ENCODE measurements at regions not wholly inside any gene's neighbourhood (a gene's known extent, or its start where the extent isn't known, plus 50 kb on each side); places are given as distances from the start of the nearest gene placed in this dataset.

DNA sequence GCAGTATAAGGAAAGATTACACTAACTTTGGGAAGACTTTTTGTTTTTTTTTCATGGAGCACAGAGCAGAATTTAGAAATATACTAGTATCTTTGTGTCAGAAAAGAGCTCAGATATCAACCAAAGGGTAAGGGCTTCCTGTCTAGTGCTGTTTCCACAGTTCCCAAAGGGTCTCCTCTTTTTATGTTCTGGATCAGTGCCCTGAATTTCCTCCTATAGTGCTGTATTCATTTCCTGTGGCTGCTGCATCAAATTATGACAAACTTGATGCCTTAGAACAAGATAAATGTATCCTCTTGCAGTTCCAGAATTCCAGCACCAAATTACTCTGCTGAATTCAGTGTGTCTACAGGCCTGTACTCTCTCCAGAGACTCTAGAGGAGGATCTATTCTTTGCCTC lies 219.8 kb upstream of the THRB start:
- no peak overlapping the region for H3K56ac ChIP-seq (replicated peaks; ENCODE audit: insufficient read length, low read depth, low read length)
- no peak overlapping the region for H3K9ac ChIP-seq (replicated peaks in 1 of 4; ENCODE audit: extremely low read depth in 1 of 4, low read depth in 3 of 4, low read length in 3 of 4)
- H2BK20ac ChIP-seq (ENCODE audit: low read length): no peak overlapping the region
- POLR2A ChIA-PET (ENCODE audit: partially characterized antibody): no interaction called here
- no peak overlapping the region for H3K18ac ChIP-seq (ENCODE audit: extremely low read depth, low read length)
- no peak overlapping the region for H3K23ac ChIP-seq (ENCODE audit: insufficient read length)
- no peak overlapping the region for H4K5ac ChIP-seq (ENCODE audit: insufficient read length, low read depth, low read length)
- no peak overlapping the region for H3K4ac ChIP-seq (replicated peaks; ENCODE audit: insufficient read length, low read depth, low read length)
- CTCF ChIA-PET (ENCODE audit: partially characterized antibody): interaction anchor here (0.5 to 1.2 kb wide), 2 partner anchors 34 to 921 kb away, joined by 3 to 4 read pairs; no protein-coding TSS in a partner anchor
- no peaks in the 10 kb centered on the region for H3K4me1 ChIP-seq (replicated peaks in 1 of 4; ENCODE audit: control insufficient read depth in 3 of 4, insufficient read depth in 4 of 4, low read length in 3 of 4)
- no peaks in the 10 kb centered on the region for H3K23me2 ChIP-seq (ENCODE audit: low read depth, low read length)
- no peaks in the 10 kb centered on the region for H3K27me3 ChIP-seq (replicated peaks in 1 of 4; ENCODE audit: control insufficient read depth in 3 of 4, extremely low read depth in 1 of 4, insufficient read depth in 3 of 4, low read length in 3 of 4)
- no peak overlapping the region for H3K4me2 ChIP-seq (ENCODE audit: insufficient read depth in 1 of 2, low read depth in 2 of 2, low read length in 2 of 2)
- no peak overlapping the region for H3K4me3 ChIP-seq (ENCODE audit: extremely low read depth in 1 of 4, insufficient read depth in 2 of 4, low read depth in 3 of 4, low read length in 4 of 4)
- no peak overlapping the region for H2BK5ac ChIP-seq (ENCODE audit: low read depth, low read length)
- no peak overlapping the region for H2BK12ac ChIP-seq (ENCODE audit: low read depth, low read length)
- H2AK5ac ChIP-seq (ENCODE audit: low read depth, low read length): no peak overlapping the region
- no peak overlapping the region for H3K14ac ChIP-seq (ENCODE audit: insufficient read length)
- no peak overlapping the region for H3K27ac ChIP-seq (ENCODE audit: low read depth, low read length)
- no peaks in the 10 kb centered on the region for H3K36me3 ChIP-seq (ENCODE audit: control insufficient read depth in 2 of 4, insufficient read depth in 4 of 4, low read length in 3 of 4)
- H2BK15ac ChIP-seq (ENCODE audit: low read length): no peak overlapping the region
- H3K79me2 ChIP-seq (ENCODE audit: control insufficient read depth in 1 of 2, insufficient read depth in 2 of 2, low read length in 2 of 2): no peaks in the 10 kb centered on the region
- H4K91ac ChIP-seq (replicated peaks; ENCODE audit: insufficient read length, low read length): no peak overlapping the region
- H4K20me1 ChIP-seq (replicated peaks in 1 of 2; ENCODE audit: control insufficient read depth in 1 of 2, insufficient read depth in 2 of 2, low read length in 2 of 2): peaks cover 0 to 2% of the 10 kb centered on the region in 2 experiments
- no peak overlapping the region for H4K8ac ChIP-seq (ENCODE audit: extremely low read depth, insufficient read depth, low read length)
- no peak overlapping the region for H2AFZ ChIP-seq (ENCODE audit: low read length)
- no peak for DNase-seq (ENCODE audit: low read depth in 1 of 2, low spot score in 2 of 2)
- no peaks in the 10 kb centered on the region for H3K9me3 ChIP-seq (ENCODE audit: insufficient read depth in 2 of 2, low read depth in 1 of 2, low read length in 1 of 2)
- H3K79me1 ChIP-seq (ENCODE audit: low read depth, low read length): no peaks in the 10 kb centered on the region
- no peak for FAIRE-seq
- no peak overlapping the region for H2BK120ac ChIP-seq (replicated peaks; ENCODE audit: low read depth, low read length)
- no peak for TF ChIP-seq POLR2AphosphoS5 (IDR thresholded peaks at IDR 0.05; ENCODE audit: low read depth, low read length)
- TF ChIP-seq RBBP5 (IDR thresholded peaks at IDR 0.05; ENCODE audit: borderline replicate concordance, low read depth, low read length): no peak
- TF ChIP-seq GABPA (IDR thresholded peaks at IDR 0.05; ENCODE audit: borderline replicate concordance, insufficient read depth, low read length): no peak
- TF ChIP-seq NRF1 (IDR thresholded peaks at IDR 0.05; ENCODE audit: low read depth, low read length): no peak
- TF ChIP-seq PHF8 (conservative IDR thresholded peaks at IDR 0.05; ENCODE audit: low read depth, low read length): no peak
- TF ChIP-seq RFX5 (IDR thresholded peaks at IDR 0.05; ENCODE audit: borderline replicate concordance, low read depth, low read length): no peak
- no peak for TF ChIP-seq EZH2 (IDR thresholded peaks at IDR 0.05; ENCODE audit: low read depth, low read length, severe bottlenecking)
- no peak for TF ChIP-seq CHD2 (IDR thresholded peaks at IDR 0.05; ENCODE audit: low read length)
- TF ChIP-seq KDM4A (IDR thresholded peaks at IDR 0.05; ENCODE audit: low read depth, low read length, severe bottlenecking): no peak
- TF ChIP-seq, protein P1, sequence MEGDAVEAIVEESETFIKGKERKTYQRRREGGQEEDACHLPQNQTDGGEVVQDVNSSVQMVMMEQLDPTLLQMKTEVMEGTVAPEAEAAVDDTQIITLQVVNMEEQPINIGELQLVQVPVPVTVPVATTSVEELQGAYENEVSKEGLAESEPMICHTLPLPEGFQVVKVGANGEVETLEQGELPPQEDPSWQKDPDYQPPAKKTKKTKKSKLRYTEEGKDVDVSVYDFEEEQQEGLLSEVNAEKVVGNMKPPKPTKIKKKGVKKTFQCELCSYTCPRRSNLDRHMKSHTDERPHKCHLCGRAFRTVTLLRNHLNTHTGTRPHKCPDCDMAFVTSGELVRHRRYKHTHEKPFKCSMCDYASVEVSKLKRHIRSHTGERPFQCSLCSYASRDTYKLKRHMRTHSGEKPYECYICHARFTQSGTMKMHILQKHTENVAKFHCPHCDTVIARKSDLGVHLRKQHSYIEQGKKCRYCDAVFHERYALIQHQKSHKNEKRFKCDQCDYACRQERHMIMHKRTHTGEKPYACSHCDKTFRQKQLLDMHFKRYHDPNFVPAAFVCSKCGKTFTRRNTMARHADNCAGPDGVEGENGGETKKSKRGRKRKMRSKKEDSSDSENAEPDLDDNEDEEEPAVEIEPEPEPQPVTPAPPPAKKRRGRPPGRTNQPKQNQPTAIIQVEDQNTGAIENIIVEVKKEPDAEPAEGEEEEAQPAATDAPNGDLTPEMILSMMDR (IDR thresholded peaks at IDR 0.05; ENCODE audit: control extremely low read depth in 1 of 3, insufficient read depth in 1 of 3, low read depth in 1 of 3, low read length in 3 of 3): no peak
- TF ChIP-seq, protein P2, sequence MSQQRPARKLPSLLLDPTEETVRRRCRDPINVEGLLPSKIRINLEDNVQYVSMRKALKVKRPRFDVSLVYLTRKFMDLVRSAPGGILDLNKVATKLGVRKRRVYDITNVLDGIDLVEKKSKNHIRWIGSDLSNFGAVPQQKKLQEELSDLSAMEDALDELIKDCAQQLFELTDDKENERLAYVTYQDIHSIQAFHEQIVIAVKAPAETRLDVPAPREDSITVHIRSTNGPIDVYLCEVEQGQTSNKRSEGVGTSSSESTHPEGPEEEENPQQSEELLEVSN (IDR thresholded peaks at IDR 0.05): no peak
- TF ChIP-seq ASH2L (IDR thresholded peaks at IDR 0.05; ENCODE audit: low read length): no peak

Measured in H1 (cell line).